Hepatocyte (in vitro differentiated cells): ENCODE measurements at regions not wholly inside any gene's neighbourhood (a gene's known extent, or its start where the extent isn't known, plus 50 kb on each side); places are given as distances from the start of the nearest gene placed in this dataset.

Experiments used
- DNase-seq: peaks from one replicate; pipeline ENCODE4 v3.0.0-alpha.2; 2016; ENCODE audit warnings: low spot score
- H2AFZ ChIP-seq: fragments of 200-600 bp; sonication (generic); 2 replicates; pipeline ENCODE4 v1.6.0; 2016; ENCODE audit warnings: antibody characterized with exemption, mild to moderate bottlenecking
- H3K27ac ChIP-seq: fragments of 200-600 bp; sonication (generic); 2 replicates; pipeline ENCODE4 v1.5.1; 2016; ENCODE audit warnings: mild to moderate bottlenecking
- H3K27me3 ChIP-seq: fragments of 200-600 bp; sonication (generic); 2 replicates; pipeline ENCODE4 v1.6.1; 2016
- H3K36me3 ChIP-seq: fragments of 200-600 bp; sonication (generic); replicated peaks from 2 replicates; pipeline ENCODE4 v1.5.1; 2016; ENCODE audit warnings: low read depth; ENCODE audit not compliant: insufficient read depth
- H3K4me1 ChIP-seq: fragments of 200-600 bp; sonication (generic); 2 replicates; pipeline ENCODE4 v1.5.1; 2016; ENCODE audit warnings: mild to moderate bottlenecking, moderate library complexity; ENCODE audit not compliant: insufficient read depth
- H3K4me2 ChIP-seq: fragments of 200-600 bp; sonication (generic); 2 replicates; pipeline ENCODE4 v1.6.0; 2016
- H3K4me3 ChIP-seq: fragments of 200-600 bp; sonication (generic); 2 replicates; pipeline ENCODE4 v1.5.1; 2016; ENCODE audit warnings: mild to moderate bottlenecking
- H3K79me2 ChIP-seq: fragments of 200-600 bp; sonication (generic); 2 replicates; pipeline ENCODE4 v1.6.0; 2017; ENCODE audit warnings: mild to moderate bottlenecking
- H3K9me2 ChIP-seq: fragments of 200-600 bp; sonication (generic); replicated peaks from 2 replicates; pipeline ENCODE4 v1.6.0; 2017; ENCODE audit warnings: mild to moderate bottlenecking; ENCODE audit not compliant: insufficient read depth
- H3K9me3 ChIP-seq: fragments of 200-600 bp; sonication (generic); 2 replicates; pipeline ENCODE4 v1.5.1; 2016; ENCODE audit warnings: low read depth, mild to moderate bottlenecking
- H4K20me1 ChIP-seq: fragments of 200-600 bp; sonication (generic); 2 replicates; pipeline ENCODE4 v1.6.0; 2016; ENCODE audit warnings: mild to moderate bottlenecking; ENCODE audit not compliant: insufficient read depth, poor library complexity, severe bottlenecking
- EZH2 ChIP-seq: fragments of 200-600 bp; sonication (generic); IDR thresholded peaks from 2 replicates; pipeline ENCODE4 v1.6.1; 2016; ENCODE audit warnings: antibody characterized with exemption, mild to moderate bottlenecking, borderline replicate concordance
- EZH2phosphoT487 ChIP-seq: fragments of 200-600 bp; sonication (generic); IDR thresholded peaks from one replicate; pipeline ENCODE4 v1.6.1; 2018; ENCODE audit warnings: antibody characterized with exemption, mild to moderate bottlenecking, low read depth, moderate library complexity; ENCODE audit not compliant: unreplicated experiment, severe bottlenecking
- WGBS: methylation state at CpG from one replicate; pipeline ENCODE4 v1.1.6; 2016; ENCODE audit warnings: low lambda C conversion rate; ENCODE audit errors: missing lambda C conversion rate; 5-methylcytosine and 5-hydroxymethylcytosine counted together
- TF ChIP-seq, protein P1 (sequence below): fragments of 200-600 bp; sonication (generic); IDR thresholded peaks from 2 replicates; pipeline ENCODE4 v1.5.1; 2016; ENCODE audit warnings: antibody characterized with exemption, mild to moderate bottlenecking; ENCODE audit not compliant: poor library complexity

- TF ChIP-seq EZH2phosphoT487: no peak
- TF ChIP-seq, protein P1, sequence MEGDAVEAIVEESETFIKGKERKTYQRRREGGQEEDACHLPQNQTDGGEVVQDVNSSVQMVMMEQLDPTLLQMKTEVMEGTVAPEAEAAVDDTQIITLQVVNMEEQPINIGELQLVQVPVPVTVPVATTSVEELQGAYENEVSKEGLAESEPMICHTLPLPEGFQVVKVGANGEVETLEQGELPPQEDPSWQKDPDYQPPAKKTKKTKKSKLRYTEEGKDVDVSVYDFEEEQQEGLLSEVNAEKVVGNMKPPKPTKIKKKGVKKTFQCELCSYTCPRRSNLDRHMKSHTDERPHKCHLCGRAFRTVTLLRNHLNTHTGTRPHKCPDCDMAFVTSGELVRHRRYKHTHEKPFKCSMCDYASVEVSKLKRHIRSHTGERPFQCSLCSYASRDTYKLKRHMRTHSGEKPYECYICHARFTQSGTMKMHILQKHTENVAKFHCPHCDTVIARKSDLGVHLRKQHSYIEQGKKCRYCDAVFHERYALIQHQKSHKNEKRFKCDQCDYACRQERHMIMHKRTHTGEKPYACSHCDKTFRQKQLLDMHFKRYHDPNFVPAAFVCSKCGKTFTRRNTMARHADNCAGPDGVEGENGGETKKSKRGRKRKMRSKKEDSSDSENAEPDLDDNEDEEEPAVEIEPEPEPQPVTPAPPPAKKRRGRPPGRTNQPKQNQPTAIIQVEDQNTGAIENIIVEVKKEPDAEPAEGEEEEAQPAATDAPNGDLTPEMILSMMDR: no peak
- TF ChIP-seq EZH2: no peak
- H3K36me3 ChIP-seq: no peaks in the 10 kb centered on the region
- no peaks in the 10 kb centered on the region for H3K4me1 ChIP-seq
- H4K20me1 ChIP-seq: no peaks in the 10 kb centered on the region
- no peaks in the 10 kb centered on the region for H3K9me2 ChIP-seq
- no peak overlapping the region for H3K4me2 ChIP-seq
- no peaks in the 10 kb centered on the region for H3K9me3 ChIP-seq
- no peak overlapping the region for H2AFZ ChIP-seq
- no peak overlapping the region for H3K27ac ChIP-seq
- no peaks in the 10 kb centered on the region for H3K79me2 ChIP-seq
- H3K27me3 ChIP-seq: no peaks in the 10 kb centered on the region
- no peak overlapping the region for H3K4me3 ChIP-seq
- WGBS: 58% methylated on average over 1 of the region's 1 CpG
- no peak for DNase-seq
Observed at GRCh38 chr6:113522376-113522775, 334.8 kb upstream of the MARCKS start.

GRCh38 chr6:113524826-113525225 is 332.3 kb upstream of the MARCKS start:
- no peaks in the 10 kb centered on the region for H3K27me3 ChIP-seq
- H3K4me2 ChIP-seq: no peak overlapping the region
- no peak overlapping the region for H3K27ac ChIP-seq
- H3K4me3 ChIP-seq: no peak overlapping the region
- no peak for DNase-seq
- H3K9me3 ChIP-seq: no peaks in the 10 kb centered on the region
- H4K20me1 ChIP-seq: no peaks in the 10 kb centered on the region
- H3K79me2 ChIP-seq: no peaks in the 10 kb centered on the region
- H3K9me2 ChIP-seq: no peaks in the 10 kb centered on the region
- TF ChIP-seq, protein P1: no peak
- TF ChIP-seq EZH2: no peak
- no peak for TF ChIP-seq EZH2phosphoT487
- no peaks in the 10 kb centered on the region for H3K36me3 ChIP-seq
- H2AFZ ChIP-seq: no peak overlapping the region
- H3K4me1 ChIP-seq: no peaks in the 10 kb centered on the region
- 63% methylated on average over 1 of the region's 1 CpG for WGBS

GRCh38 chr6:113526553-113526952 is 330.6 kb upstream of the MARCKS start:
- DNase-seq: no peak

More at GRCh38 chr6:113526553-113526952, 330.6 kb upstream of the MARCKS start:
- H3K4me3 ChIP-seq: no peak overlapping the region
- no peaks in the 10 kb centered on the region for H3K9me2 ChIP-seq
- no peaks in the 10 kb centered on the region for H3K9me3 ChIP-seq
- H4K20me1 ChIP-seq: no peaks in the 10 kb centered on the region
- no peak overlapping the region for H3K4me2 ChIP-seq
- H3K27ac ChIP-seq: no peak overlapping the region
- H2AFZ ChIP-seq: no peak overlapping the region
- TF ChIP-seq EZH2phosphoT487 (no peak), EZH2 (no peak)
- TF ChIP-seq, protein P1: no peak
- no peaks in the 10 kb centered on the region for H3K79me2 ChIP-seq
- no peaks in the 10 kb centered on the region for H3K4me1 ChIP-seq
- H3K36me3 ChIP-seq: no peaks in the 10 kb centered on the region
- 69% methylated on average over 1 of the region's 1 CpG for WGBS
- H3K27me3 ChIP-seq: no peaks in the 10 kb centered on the region
